ENCODE measurements at regions not wholly inside any gene's neighbourhood (a gene's known extent, or its start where the extent isn't known, plus 50 kb on each side); places are given as distances from the start of the nearest gene placed in this dataset.
"Not testable (repeated sequence)": the region's sequence is repeated elsewhere in the genome, so short reads cannot be mapped to it uniquely, and the experiment has no call there.

- no peak for TF ChIP-seq ZNF274 (IDR thresholded peaks at IDR 0.05; ENCODE audit: low read depth, low read length)
- H3K4me3 ChIP-seq (ENCODE audit: low read length), result no peak overlapping the region
Measured at GRCh38 chr9:97136421-97136820, 97.5 kb upstream of the CTSV start.

GRCh38 chr9:97133966-97134365 lies 95.0 kb upstream of the CTSV start:
- H3K4me3 ChIP-seq (ENCODE audit: low read length), result not testable (repeated sequence)

GRCh38 chr9:97132865-97133264 lies 93.9 kb upstream of the CTSV start:
- TF ChIP-seq ZNF274 (IDR thresholded peaks at IDR 0.05; ENCODE audit: low read depth, low read length), result no peak

GRCh38 chr9:97130864-97131263 lies 91.9 kb upstream of the CTSV start:
- not testable (repeated sequence) for H3K4me3 ChIP-seq (ENCODE audit: low read length)

More at GRCh38 chr9:97132865-97133264, 93.9 kb upstream of the CTSV start:
- no peak overlapping the region for H3K4me3 ChIP-seq (ENCODE audit: low read length)

GRCh38 chr9:97130387-97130786 lies 91.4 kb upstream of the CTSV start:
- not testable (repeated sequence) for H3K4me3 ChIP-seq (ENCODE audit: low read length)

GRCh38 chr9:97128919-97129318 lies 90.0 kb upstream of the CTSV start:
- no peak for TF ChIP-seq ZNF274 (IDR thresholded peaks at IDR 0.05; ENCODE audit: low read depth, low read length)
- H3K4me3 ChIP-seq (ENCODE audit: low read length), result no peak overlapping the region

GRCh38 chr9:97124256-97124655 lies 85.3 kb upstream of the CTSV start:
- TF ChIP-seq ZNF274 (IDR thresholded peaks at IDR 0.05; ENCODE audit: low read depth, low read length), result no peak
- no peak overlapping the region for H3K4me3 ChIP-seq (ENCODE audit: low read length)

GRCh38 chr9:97110696-97111095 lies 71.8 kb upstream of the CTSV start:
- no peak for TF ChIP-seq ZNF274 (IDR thresholded peaks at IDR 0.05; ENCODE audit: low read depth, low read length)
- no peak overlapping the region for H3K4me3 ChIP-seq (ENCODE audit: low read length)

GRCh38 chr9:97109194-97109811 lies 70.4 kb upstream of the CTSV start:
- TF ChIP-seq ZNF274 (IDR thresholded peaks at IDR 0.05; ENCODE audit: low read depth, low read length), result no peak

GRCh38 chr9:97105220-97105619 lies 66.3 kb upstream of the CTSV start:
- not testable (repeated sequence) for H3K4me3 ChIP-seq (ENCODE audit: low read length)

More at GRCh38 chr9:97109194-97109811, 70.4 kb upstream of the CTSV start:
- no peak overlapping the region for H3K4me3 ChIP-seq (ENCODE audit: low read length)

- H3K4me3 ChIP-seq (ENCODE audit: low read length), result not testable (repeated sequence)
Measured at GRCh38 chr9:97103613-97104383, 64.9 kb upstream of the CTSV start.

- H3K4me3 ChIP-seq (ENCODE audit: low read length), result not testable (repeated sequence)
Measured at GRCh38 chr9:97099540-97099939, 60.6 kb upstream of the CTSV start.

GRCh38 chr9:97096793-97097192 lies 57.9 kb upstream of the CTSV start:
- no peak overlapping the region for H3K4me3 ChIP-seq (ENCODE audit: low read length)
- TF ChIP-seq ZNF274 (IDR thresholded peaks at IDR 0.05; ENCODE audit: low read depth, low read length), result no peak

GRCh38 chr9:97089361-97089760 lies 50.4 kb upstream of the CTSV start:
- not testable (repeated sequence) for H3K4me3 ChIP-seq (ENCODE audit: low read length)

All from GM08714 (cell line).